WTC11 (cell line): ENCODE measurements at regions not wholly inside any gene's neighbourhood (a gene's known extent, or its start where the extent isn't known, plus 50 kb on each side); places are given as distances from the start of the nearest gene placed in this dataset.

Experiments used
- ATAC-seq: fragments of 200-7000 bp; cut with Tn5 transposase; 2 replicates; pipeline ENCODE4 v1.10.0; 2021; ENCODE audit warnings: mild to moderate bottlenecking, moderate library complexity
- CTCF ChIA-PET: fragments of 300-600 bp; sonication (Branson Sonifier 250); formaldehyde crosslinking; loops from one replicate; lab custom pipeline; 2021; ENCODE audit warnings: antibody characterized with exemption; lab: Charles Lee
- POLR2A ChIA-PET: fragments of 350-600 bp; sonication (Branson Sonifier 250); formaldehyde crosslinking; loops from one replicate; lab custom pipeline; 2021; ENCODE audit warnings: antibody characterized with exemption; lab: Charles Lee
- DNase-seq: peaks from one replicate; pipeline ENCODE4 v3.0.0; 2021; ENCODE audit warnings: low spot score
- H3K27ac Mint-ChIP-seq: 2 replicates; pipeline ENCODE4 v1.8.0; 2021; ENCODE audit warnings: mixed read lengths
- H3K27me3 Mint-ChIP-seq: 2 replicates; pipeline ENCODE4 v1.8.0; 2021; ENCODE audit warnings: low read depth, mild to moderate bottlenecking, moderate library complexity, mixed read lengths
- H3K36me3 Mint-ChIP-seq: 2 replicates; pipeline ENCODE4 v1.8.0; 2021; ENCODE audit warnings: mixed read lengths
- H3K4me1 Mint-ChIP-seq: 2 replicates; pipeline ENCODE4 v1.8.0; 2022; ENCODE audit warnings: mixed read lengths
- H3K4me3 Mint-ChIP-seq: 2 replicates; pipeline ENCODE4 v1.8.0; 2021; ENCODE audit warnings: mild to moderate bottlenecking, moderate library complexity, mixed read lengths
- H3K9me3 Mint-ChIP-seq: 2 replicates; pipeline ENCODE4 v1.8.0; 2021; ENCODE audit warnings: mixed read lengths
- AFF4 ChIP-seq: sonication (generic); formaldehyde crosslinking; IDR thresholded peaks from 2 replicates; pipeline ENCODE4 v1.8.1; 2023; ENCODE audit warnings: mild to moderate bottlenecking, missing genetic modification reagents, borderline replicate concordance
- ATF1 ChIP-seq: sonication (generic); formaldehyde crosslinking; IDR thresholded peaks from 2 replicates; pipeline ENCODE4 v1.8.1; 2023; ENCODE audit warnings: mild to moderate bottlenecking, moderate library complexity, missing genetic modification reagents
- ATF2 ChIP-seq: sonication (generic); formaldehyde crosslinking; IDR thresholded peaks from 2 replicates; pipeline ENCODE4 v1.8.1; 2022; ENCODE audit warnings: low read depth, missing genetic modification reagents, borderline replicate concordance
- ATF3 ChIP-seq: sonication (generic); formaldehyde crosslinking; conservative IDR thresholded peaks from 2 replicates; pipeline ENCODE4 v1.8.1; 2022; ENCODE audit warnings: mild to moderate bottlenecking, missing genetic modification reagents
- ATF6 ChIP-seq: sonication (generic); formaldehyde crosslinking; IDR thresholded peaks from 2 replicates; pipeline ENCODE4 v1.8.1; 2023; ENCODE audit warnings: mild to moderate bottlenecking, missing genetic modification reagents
- CTCF ChIP-seq: fragments of 200-600 bp; IDR thresholded peaks from 2 replicates; pipeline ENCODE4 v1.8.0; 2022; ENCODE audit warnings: antibody characterized with exemption
- ESRRA ChIP-seq: sonication (generic); formaldehyde crosslinking; IDR thresholded peaks from 2 replicates; pipeline ENCODE4 v1.8.1; 2022; ENCODE audit warnings: mild to moderate bottlenecking, missing genetic modification reagents, borderline replicate concordance
- HMGA2 ChIP-seq: fragments of 250-450 bp; sonication (Bioruptor Pico); IDR thresholded peaks from 2 replicates; pipeline ENCODE4 v1.4.0; 2021; ENCODE audit warnings: mild to moderate bottlenecking, moderate library complexity
- IRF2 ChIP-seq: sonication (generic); formaldehyde crosslinking; IDR thresholded peaks from 2 replicates; pipeline ENCODE4 v1.8.0; 2022; ENCODE audit warnings: low read depth, missing genetic modification reagents, borderline replicate concordance
- JUN ChIP-seq: sonication (generic); formaldehyde crosslinking; IDR thresholded peaks from 2 replicates; pipeline ENCODE4 v1.8.0; 2023; ENCODE audit warnings: mild to moderate bottlenecking, missing genetic modification reagents
- MLX ChIP-seq: sonication (generic); formaldehyde crosslinking; IDR thresholded peaks from 2 replicates; pipeline ENCODE4 v1.8.1; 2023; ENCODE audit warnings: mild to moderate bottlenecking, missing genetic modification reagents, moderate library complexity
- NFYB ChIP-seq: sonication (generic); formaldehyde crosslinking; conservative IDR thresholded peaks from 2 replicates; pipeline ENCODE4 v1.8.0; 2022; ENCODE audit warnings: low read depth, missing genetic modification reagents
- NR3C1 ChIP-seq: sonication (generic); formaldehyde crosslinking; conservative IDR thresholded peaks from 2 replicates; pipeline ENCODE4 v1.8.1; 2023; ENCODE audit warnings: low read depth, mild to moderate bottlenecking, missing genetic modification reagents
- OVOL2 ChIP-seq: fragments of 250-450 bp; sonication (Bioruptor Pico); IDR thresholded peaks from 2 replicates; pipeline ENCODE4 v1.9.0; 2021; ENCODE audit warnings: mild to moderate bottlenecking, borderline replicate concordance
- RELA ChIP-seq: sonication (generic); formaldehyde crosslinking; IDR thresholded peaks from 2 replicates; pipeline ENCODE4 v1.8.1; 2022; ENCODE audit warnings: missing genetic modification reagents, mild to moderate bottlenecking, borderline replicate concordance
- SOX15 ChIP-seq: fragments of 250-450 bp; sonication (Bioruptor Pico); IDR thresholded peaks from 2 replicates; pipeline ENCODE4 v1.9.0; 2021; ENCODE audit warnings: mild to moderate bottlenecking
- ZNF138 ChIP-seq: sonication (generic); formaldehyde crosslinking; conservative IDR thresholded peaks from 2 replicates; pipeline ENCODE4 v1.8.1; 2022; ENCODE audit warnings: mild to moderate bottlenecking, moderate library complexity, missing genetic modification reagents
- ZNF396 ChIP-seq: fragments of 250-450 bp; sonication (Bioruptor Pico); IDR thresholded peaks from 2 replicates; pipeline ENCODE4 v1.8.0; 2021; ENCODE audit warnings: mild to moderate bottlenecking, moderate library complexity, borderline replicate concordance
- ZSCAN18 ChIP-seq: fragments of 250-450 bp; sonication (Bioruptor Pico); IDR thresholded peaks from 2 replicates; pipeline ENCODE4 v2.1.2; 2022; ENCODE audit warnings: mild to moderate bottlenecking, moderate library complexity

GRCh38 chrX:130990723-130991122 is 67.4 kb upstream of the ARHGAP36 start (continued):
- no peak for TF ChIP-seq ZSCAN18 (CRISPR knock-in tag)
- no peak for TF ChIP-seq RELA (CRISPR knock-in tag)
- TF ChIP-seq NR3C1 (CRISPR knock-in tag), result no peak

GRCh38 chrX:130994671-130995070 is 63.5 kb upstream of the ARHGAP36 start:
- no peaks in the 10 kb centered on the region for H3K36me3 Mint-ChIP-seq
- CTCF ChIA-PET, result interaction anchor here (0.7 to 2.6 kb wide), 8 partner anchors 10 to 681 kb away, joined by 3 to 17 read pairs (median 4); partner anchors contain the start of gene ARHGAP36
- H3K4me3 Mint-ChIP-seq, result no peak overlapping the region
- no peaks in the 10 kb centered on the region for H3K9me3 Mint-ChIP-seq
- no peak overlapping the region for H3K27ac Mint-ChIP-seq
- peak; percentile 24 for DNase-seq
- H3K27me3 Mint-ChIP-seq, result no peaks in the 10 kb centered on the region
- ATAC-seq, result no peak
- no peaks in the 10 kb centered on the region for H3K4me1 Mint-ChIP-seq
- POLR2A ChIA-PET, result no interaction called here
- TF ChIP-seq ESRRA (CRISPR knock-in tag) (no peak), CTCF (peak; percentile 47)

- Mint-ChIP-seq H3K4me1 (no peaks in the 10 kb centered on the region), H3K36me3 (no peaks in the 10 kb centered on the region), H3K27ac (no peak overlapping the region), H3K27me3 (no peaks in the 10 kb centered on the region), H3K4me3 (no peak overlapping the region), H3K9me3 (no peaks in the 10 kb centered on the region)
- ChIA-PET CTCF (interaction anchor here (0.8 to 2.6 kb wide), 7 partner anchors 10 to 680 kb away, joined by 3 to 17 read pairs (median 3); partner anchors contain the start of gene ARHGAP36), POLR2A (no interaction called here)
- DNase-seq (no peak), ATAC-seq (no peak)
- TF ChIP-seq IRF2 (CRISPR knock-in tag), result no peak
- TF ChIP-seq ATF1 (CRISPR knock-in tag), result no peak
- TF ChIP-seq ATF2 (CRISPR knock-in tag), result no peak
- no peak for TF ChIP-seq SOX15
- TF ChIP-seq ATF3 (CRISPR knock-in tag), result no peak
- no peak for TF ChIP-seq NFYB
- no peak for TF ChIP-seq ATF6 (CRISPR knock-in tag)
- no peak for TF ChIP-seq RELA (CRISPR knock-in tag)
- no peak for TF ChIP-seq ZNF138 (CRISPR knock-in tag)
- TF ChIP-seq JUN (CRISPR knock-in tag), result no peak
- TF ChIP-seq ZNF396 (CRISPR knock-in tag), result no peak
- no peak for TF ChIP-seq OVOL2
- TF ChIP-seq HMGA2, result no peak
- TF ChIP-seq ZSCAN18 (CRISPR knock-in tag), result no peak
- no peak for TF ChIP-seq AFF4 (CRISPR knock-in tag)
- TF ChIP-seq MLX (CRISPR knock-in tag), result no peak
Observed at GRCh38 chrX:130995439-130995838, 62.7 kb upstream of the ARHGAP36 start.
